Hypothalamus (tissue), 51 donors: ENCODE measurements at regions not wholly inside any gene's neighbourhood (a gene's known extent, or its start where the extent isn't known, plus 50 kb on each side); places are given as distances from the start of the nearest gene placed in this dataset.
"Not testable (repeated sequence)": the region's sequence is repeated elsewhere in the genome, so short reads cannot be mapped to it uniquely, and the experiment has no call there.

Experiments
- DNase-seq, 51 donors: peaks; one replicate each; lab custom pipeline; 2025; lab: John Stamatoyannopoulos, UW

DNA sequence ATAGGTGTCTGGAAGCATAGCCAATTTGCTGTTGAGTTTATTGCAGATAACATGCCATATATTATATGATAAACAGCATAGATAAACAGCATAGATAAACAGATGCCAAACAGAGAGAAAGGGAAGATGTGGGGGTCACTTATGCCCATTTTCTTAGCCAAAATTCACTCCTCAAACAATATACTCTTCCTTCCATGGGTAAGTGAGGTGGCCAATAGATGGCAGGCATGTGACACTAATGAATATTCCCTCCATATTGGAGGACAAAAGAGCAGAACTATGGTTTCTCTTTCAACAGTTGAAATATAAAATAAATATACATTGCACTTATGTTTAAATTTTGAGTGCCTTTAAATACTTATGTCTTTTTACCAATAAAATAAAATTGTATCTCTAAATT, 1212.8 kb downstream of the REEP3 start:
- DNase-seq, result no peak

GRCh38 chr10:64738462-64738861, 1217.3 kb downstream of the REEP3 start:
- no peak for DNase-seq

- no peak for DNase-seq
Measured at GRCh38 chr10:64745565-64745964, 1224.4 kb downstream of the REEP3 start.

GRCh38 chr10:64750672-64751071, 1229.5 kb downstream of the REEP3 start:
- DNase-seq, result no peak

DNA sequence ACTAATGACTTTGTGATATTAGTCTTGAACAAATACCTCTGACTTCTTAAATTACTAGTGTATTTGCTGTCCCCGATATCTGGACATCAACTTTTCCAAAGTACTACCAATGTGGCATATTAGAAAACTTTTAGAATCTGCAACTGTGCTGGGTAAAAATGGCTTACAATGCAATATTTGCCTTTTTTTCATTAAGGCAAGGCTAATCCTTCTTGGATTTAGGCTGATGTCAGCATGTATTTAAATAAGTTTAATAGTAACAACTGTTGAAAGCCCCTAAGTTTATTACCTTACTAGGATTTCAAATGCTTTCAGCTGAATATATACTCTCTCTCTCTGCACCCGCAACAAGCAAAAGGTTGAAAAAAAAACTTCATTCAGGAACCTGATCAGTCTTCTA, 1232.3 kb downstream of the REEP3 start:
- DNase-seq, result no peak

DNA sequence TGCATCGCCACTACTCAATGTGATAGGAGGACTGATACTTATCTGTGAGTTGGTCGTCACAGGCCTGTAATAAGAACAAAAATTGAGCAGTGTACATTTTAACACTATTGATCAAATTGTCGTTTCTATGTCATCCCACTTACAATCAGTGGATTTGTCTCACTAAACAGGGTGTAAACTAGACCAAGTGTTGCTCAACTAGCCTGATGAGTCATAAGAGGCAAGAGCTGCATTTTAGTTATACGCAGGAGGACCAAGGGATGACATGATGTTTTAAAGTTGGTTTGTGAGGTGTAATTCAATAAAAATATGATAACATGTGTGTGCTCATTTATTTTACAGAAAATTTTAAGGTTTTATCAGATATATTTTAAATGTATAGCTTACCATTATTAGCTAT, 1239.2 kb downstream of the REEP3 start:
- no peak for DNase-seq

DNA sequence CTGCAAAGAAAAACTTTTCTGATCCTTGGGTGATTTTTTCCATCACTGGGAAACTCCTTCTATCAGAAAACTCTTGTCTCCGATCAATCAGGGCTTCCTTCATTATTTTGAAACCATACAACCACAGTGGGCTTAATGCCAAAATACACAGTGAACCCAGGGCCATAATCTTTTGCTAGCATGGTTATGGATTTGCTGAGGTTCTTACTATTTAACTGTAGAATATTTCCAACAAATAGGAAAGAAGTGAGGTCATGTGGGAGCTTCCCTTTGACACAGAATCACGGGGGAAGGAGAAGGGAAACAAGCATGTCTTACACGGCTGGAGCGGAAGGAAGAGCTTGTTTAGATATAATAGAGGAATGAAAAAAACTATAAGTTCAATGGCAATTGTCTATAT, 1241.7 kb downstream of the REEP3 start:
- DNase-seq, result no peak

GRCh38 chr10:64765498-64765897, 1244.3 kb downstream of the REEP3 start:
- no peak for DNase-seq

DNA sequence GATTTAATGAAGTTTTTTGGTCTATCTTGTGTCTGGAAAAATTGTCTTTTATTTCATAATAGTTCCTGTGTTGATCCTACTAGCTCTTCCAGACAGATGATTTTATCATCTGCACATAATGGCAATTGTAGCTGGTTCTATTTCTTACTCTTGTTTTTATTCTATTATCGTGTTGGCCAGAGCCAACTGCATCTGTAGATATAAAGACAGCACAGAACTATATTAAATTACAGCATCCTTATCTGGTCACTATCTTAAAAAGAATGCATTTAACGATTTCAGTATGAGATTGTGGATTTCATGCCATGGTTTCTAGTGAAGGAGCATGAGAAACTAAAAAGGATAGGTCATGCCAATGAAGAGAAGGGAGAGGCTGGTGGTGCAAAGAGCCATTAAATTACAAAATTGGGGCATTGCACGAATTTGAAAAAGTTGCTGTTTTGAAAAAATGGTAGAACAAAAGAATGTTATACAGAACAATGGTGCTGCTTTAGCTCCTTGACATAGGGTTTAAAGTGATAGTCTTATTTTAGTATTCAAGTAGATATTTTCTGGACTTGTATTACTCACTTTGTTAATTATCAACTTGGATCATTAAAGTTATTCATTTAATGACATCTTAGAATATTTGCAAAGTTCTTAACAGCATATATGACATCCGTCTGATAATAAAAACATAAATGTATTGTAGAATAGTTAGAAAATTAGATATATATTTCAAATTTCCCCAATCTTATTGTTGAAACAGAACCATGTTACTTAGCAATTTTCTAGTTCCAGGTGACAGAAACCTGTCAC, 1250.3 kb downstream of the REEP3 start:
- no peak for DNase-seq

DNA sequence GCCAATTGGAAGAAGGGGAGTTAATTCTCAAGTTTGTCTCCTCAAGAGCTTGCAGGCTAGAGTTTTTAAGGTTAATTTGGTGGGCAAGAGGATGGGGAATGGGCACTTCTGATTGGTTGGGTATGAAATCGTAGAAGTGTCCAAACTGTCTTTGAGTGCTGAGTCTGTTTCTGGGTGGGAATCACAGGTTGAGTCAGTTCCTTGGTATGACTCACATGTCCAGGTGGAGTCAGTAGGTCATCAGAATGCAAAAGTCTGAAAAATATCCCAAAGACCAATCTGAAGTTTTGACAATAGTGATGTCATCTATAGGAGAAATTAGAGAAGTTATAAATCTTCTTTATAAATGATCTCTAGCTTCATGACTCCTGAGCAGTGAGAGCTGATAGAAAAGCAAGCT, 1252.2 kb downstream of the REEP3 start:
- no peak for DNase-seq

DNA sequence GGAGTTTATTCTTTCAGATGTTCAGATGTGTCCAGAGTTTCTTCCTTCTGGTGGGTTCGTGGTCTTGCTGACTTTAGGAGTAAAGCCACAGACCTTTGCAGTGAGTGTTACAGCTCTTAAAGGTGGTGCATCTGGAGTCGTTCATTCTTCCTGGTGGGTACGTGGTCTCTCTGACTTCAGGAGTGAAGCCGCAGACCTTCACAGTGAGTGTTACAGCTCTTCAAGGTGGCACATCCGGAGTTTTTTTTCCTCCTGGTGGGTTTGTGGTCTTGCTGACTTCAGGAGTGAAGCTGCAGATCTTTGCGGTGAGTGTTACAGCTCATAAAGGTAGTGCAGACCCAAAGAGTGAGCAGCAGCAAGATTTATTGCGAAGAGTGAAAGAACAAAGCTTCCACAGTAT, 1263.2 kb downstream of the REEP3 start:
- not testable (repeated sequence) for DNase-seq

DNA sequence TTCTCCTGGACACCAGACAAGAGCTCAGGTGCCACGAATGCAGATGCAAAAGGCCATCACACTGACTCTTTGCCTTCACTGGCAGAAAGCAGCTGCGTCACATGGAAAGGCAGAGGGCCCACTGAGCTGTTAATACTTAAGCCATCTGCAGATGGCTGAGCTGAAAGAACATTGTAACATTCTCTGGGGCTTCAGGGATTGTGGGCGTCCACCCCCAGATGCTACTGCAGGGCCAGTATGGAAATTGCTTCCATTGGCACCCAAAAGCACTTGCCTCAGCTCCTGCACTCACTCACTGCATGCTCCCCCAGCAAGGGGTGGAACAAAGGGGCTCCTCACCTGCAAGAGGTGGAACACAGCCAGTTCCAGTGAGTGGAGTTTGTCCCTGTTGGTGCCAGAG, 1264.6 kb downstream of the REEP3 start:
- DNase-seq, result peak in 1 of 51 donors; percentile 1

- no peak for DNase-seq
Measured at GRCh38 chr10:64786989-64787388, 1265.8 kb downstream of the REEP3 start.

GRCh38 chr10:64795847-64796246, 1274.6 kb downstream of the REEP3 start:
- no peak for DNase-seq

- DNase-seq, result no peak
Measured at GRCh38 chr10:64798297-64798696, 1277.1 kb downstream of the REEP3 start.

GRCh38 chr10:64808233-64808632, 1287.0 kb downstream of the REEP3 start:
- not testable (repeated sequence) for DNase-seq

- not testable (repeated sequence) for DNase-seq
Measured at GRCh38 chr10:64810046-64810445, 1288.8 kb downstream of the REEP3 start.

GRCh38 chr10:64813391-64813790, 1292.2 kb downstream of the REEP3 start:
- DNase-seq, result no peak

DNA sequence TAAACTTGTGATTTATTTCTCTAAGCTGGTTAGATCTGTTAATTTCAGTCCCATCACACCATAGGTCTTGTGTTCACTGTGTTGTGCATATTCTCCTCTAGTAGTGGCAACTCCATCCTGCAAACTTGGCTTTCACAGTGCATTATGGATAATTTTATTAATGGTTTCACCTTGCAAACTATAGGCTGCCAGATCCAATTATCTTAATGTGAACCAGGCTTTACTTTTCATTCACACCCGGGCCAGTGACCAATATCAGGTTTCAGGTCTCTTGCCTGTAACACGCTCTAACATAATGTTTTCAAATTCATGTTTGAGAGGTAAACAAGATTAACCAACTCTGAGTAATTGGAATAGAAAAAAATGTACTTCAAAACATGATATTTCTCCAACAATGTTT, 1293.0 kb downstream of the REEP3 start:
- no peak for DNase-seq

GRCh38 chr10:64829888-64830412, 1308.7 kb downstream of the REEP3 start:
- DNase-seq, result no peak

DNA sequence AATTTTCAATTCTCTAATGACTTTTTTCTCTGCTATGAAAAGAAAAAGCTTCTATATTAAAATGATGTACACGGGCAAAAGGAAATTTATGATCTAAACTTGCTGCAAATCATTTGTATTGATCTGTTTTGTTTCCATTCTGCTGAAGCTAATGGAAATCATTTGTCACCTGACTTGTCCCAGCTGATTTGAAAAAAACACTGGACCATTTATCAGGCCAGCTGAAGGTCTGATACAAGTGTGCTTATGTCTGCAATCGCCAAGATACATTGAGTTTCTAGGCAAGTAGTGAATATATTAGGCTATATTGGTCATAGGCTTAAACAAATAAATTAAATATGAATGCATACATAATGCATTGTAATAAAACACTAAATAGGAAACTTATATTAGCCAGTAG, 1309.7 kb downstream of the REEP3 start:
- no peak for DNase-seq

DNA sequence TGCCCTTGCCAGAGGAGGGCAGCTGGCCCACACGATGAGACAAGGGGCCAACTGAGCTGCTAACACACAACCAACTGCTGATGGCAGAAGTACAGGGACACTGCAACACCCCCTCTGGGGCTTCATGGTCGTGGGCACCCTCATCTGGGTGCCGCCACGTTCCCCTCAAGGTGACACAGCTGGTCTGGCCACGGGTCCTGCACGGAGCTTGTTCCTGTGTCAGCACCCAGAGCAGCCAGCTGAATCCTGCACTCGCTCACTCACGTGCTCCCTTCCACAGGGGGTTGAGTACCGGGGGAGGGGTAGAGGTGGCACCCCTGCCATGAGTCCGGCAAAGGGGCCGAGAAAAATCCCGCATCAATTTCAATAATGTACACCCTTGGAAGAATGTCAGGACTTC, 1319.1 kb downstream of the REEP3 start:
- DNase-seq, result no peak

DNA sequence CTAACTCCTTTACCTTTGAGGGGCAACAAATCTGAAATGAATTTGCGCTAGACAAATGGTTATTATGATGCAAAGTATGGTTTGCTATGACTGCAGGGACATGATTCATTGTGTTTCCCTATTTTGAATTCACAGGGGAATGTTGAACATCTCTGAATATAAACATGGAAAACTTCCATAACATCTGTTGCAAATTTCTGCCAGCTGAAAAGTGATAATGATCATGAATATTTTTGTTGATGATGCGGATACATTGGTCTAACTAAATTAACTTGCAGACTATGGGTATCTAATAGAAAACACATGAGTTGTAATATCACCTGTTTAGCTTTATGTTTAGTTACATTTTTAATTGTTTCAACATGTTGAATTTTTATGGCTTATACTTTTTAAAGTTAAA, 1325.5 kb downstream of the REEP3 start:
- DNase-seq, result no peak
